DOHH2 (cell line): ENCODE measurements at regions not wholly inside any gene's neighbourhood (a gene's known extent, or its start where the extent isn't known, plus 50 kb on each side); places are given as distances from the start of the nearest gene placed in this dataset.

Experiments
- CTCF ChIP-seq: fragments of 200-600 bp; sonication (generic); IDR thresholded peaks from one replicate; pipeline ENCODE4 v1.5.1; 2014; ENCODE audit warnings: antibody characterized with exemption, mild to moderate bottlenecking, low read depth, low read length; ENCODE audit not compliant: poor library complexity, severe bottlenecking
- EZH2phosphoT487 ChIP-seq: fragments of 200-600 bp; sonication (generic); IDR thresholded peaks from 2 replicates; pipeline ENCODE4 v1.6.1; 2017; ENCODE audit warnings: borderline replicate concordance, mild to moderate bottlenecking, antibody characterized with exemption, low read length, moderate library complexity, mixed read lengths

DNA sequence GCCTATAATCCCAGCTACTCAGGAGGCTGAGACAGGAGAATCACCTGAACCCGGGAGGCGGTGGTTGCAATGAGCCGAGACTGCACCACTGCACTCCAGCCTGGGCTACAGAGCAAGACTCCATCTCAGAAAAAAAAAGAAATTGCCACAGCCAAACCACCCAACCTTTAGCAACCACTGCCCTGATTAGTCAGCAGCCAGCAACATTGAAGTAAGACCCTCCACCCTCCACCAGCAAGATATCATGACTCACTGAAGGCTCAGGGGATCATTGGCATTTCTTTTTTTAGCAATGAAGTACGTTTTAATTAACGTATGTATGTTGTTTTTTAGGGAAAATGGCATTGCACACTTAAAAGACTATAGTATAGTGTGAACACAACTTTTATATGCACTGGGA is 349.1 kb upstream of the ACVR2A start:
- TF ChIP-seq CTCF (no peak), EZH2phosphoT487 (no peak)
